OCI-LY7 (cell line): ENCODE measurements at regions not wholly inside any gene's neighbourhood (a gene's known extent, or its start where the extent isn't known, plus 50 kb on each side); places are given as distances from the start of the nearest gene placed in this dataset.

ENCODE experiments used
- BruUV-seq: library from RNA; stranded (reverse); fragments of 400-500 nt; replicated peaks from 2 replicates; lab custom pipeline; 2021; lab: Mats Ljungman, UMichigan
- CTCF ChIA-PET: fragments of 300-600 bp; sonication (Branson Sonifier 250); formaldehyde crosslinking; loops from one replicate; lab custom pipeline; 2022; ENCODE audit warnings: antibody characterized with exemption; ENCODE audit not compliant: unreplicated experiment; lab: Charles Lee
- POLR2A ChIA-PET: fragments of 300-600 bp; sonication (Branson Sonifier 250); formaldehyde crosslinking; loops from one replicate; lab custom pipeline; 2022; ENCODE audit warnings: antibody characterized with exemption; lab: Charles Lee
- DNase-seq: peaks from one replicate; pipeline ENCODE4 v3.0.0-alpha.2; 2015; ENCODE audit warnings: low spot score
- H2AFZ ChIP-seq: fragments of 200-600 bp; sonication (generic), shearing (Covaris generic); 2 replicates; pipeline ENCODE4 v1.6.1; 2014; ENCODE audit warnings: mild to moderate bottlenecking, antibody characterized with exemption, low read length, moderate library complexity
- H3K27ac ChIP-seq: fragments of 200-600 bp; sonication (generic); 2 replicates; pipeline ENCODE4 v1.5.1; 2014; ENCODE audit warnings: mixed run types, low read depth, mild to moderate bottlenecking, moderate library complexity, low read length, inconsistent platforms; ENCODE audit not compliant: poor library complexity, severe bottlenecking
- H3K36me3 ChIP-seq: fragments of 200-600 bp; sonication (generic); 2 replicates; pipeline ENCODE4 v1.6.1; 2014; ENCODE audit warnings: mild to moderate bottlenecking, antibody characterized with exemption, low read length, moderate library complexity, mixed read lengths; ENCODE audit not compliant: insufficient read depth
- H3K4me1 ChIP-seq: fragments of 200-600 bp; sonication (generic); 2 replicates; pipeline ENCODE4 v1.5.1; 2014; ENCODE audit warnings: mild to moderate bottlenecking, low read length; ENCODE audit not compliant: insufficient read depth, poor library complexity, severe bottlenecking
- H3K4me2 ChIP-seq: fragments of 200-600 bp; sonication (generic); 2 replicates; pipeline ENCODE4 v1.6.1; 2014; ENCODE audit warnings: mild to moderate bottlenecking, low read length
- H3K4me3 ChIP-seq: fragments of 200-600 bp; sonication (generic); 2 replicates; pipeline ENCODE4 v1.5.1; 2014; ENCODE audit warnings: mild to moderate bottlenecking, low read depth, low read length; ENCODE audit not compliant: poor library complexity, severe bottlenecking
- H3K79me2 ChIP-seq: fragments of 200-600 bp; sonication (generic); 2 replicates; pipeline ENCODE4 v1.6.1; 2016; ENCODE audit warnings: low read depth, mild to moderate bottlenecking, low read length, moderate library complexity, mixed read lengths; ENCODE audit not compliant: insufficient read depth
- H3K9me2 ChIP-seq: fragments of 200-600 bp; sonication (generic); 2 replicates; pipeline ENCODE4 v1.6.1; 2016; ENCODE audit warnings: mild to moderate bottlenecking, low read length, mixed read lengths; ENCODE audit not compliant: insufficient read depth
- H3K9me3 ChIP-seq: fragments of 200-600 bp; sonication (generic); 2 replicates; pipeline ENCODE4 v1.6.1; 2014; ENCODE audit warnings: mild to moderate bottlenecking, mixed run types, low read length, mixed read lengths
- H4K20me1 ChIP-seq: fragments of 200-600 bp; sonication (generic); 2 replicates; pipeline ENCODE4 v1.6.1; 2014; ENCODE audit warnings: mild to moderate bottlenecking, antibody characterized with exemption, low read length, moderate library complexity, mixed read lengths; ENCODE audit not compliant: insufficient read depth
- EZH2phosphoT487 ChIP-seq: fragments of 200-600 bp; sonication (generic); IDR thresholded peaks from 2 replicates; pipeline ENCODE4 v1.6.1; 2018; ENCODE audit warnings: low read depth, borderline replicate concordance, mild to moderate bottlenecking, mixed run types, antibody characterized with exemption, low read length, moderate library complexity, mixed read lengths
- intact Hi-C: fragments of 100-400 bp; cut with micrococcal nuclease; formaldehyde crosslinking; loops from one replicate; pipeline ENCODE4 v1.10.0; 2022; ENCODE audit not compliant: unreplicated experiment
- TF ChIP-seq, protein P1 (sequence below): fragments of 200-600 bp; sonication (generic); conservative IDR thresholded peaks from 2 replicates; pipeline ENCODE4 v1.5.1; 2014; ENCODE audit warnings: mild to moderate bottlenecking, antibody characterized with exemption, low read length, moderate library complexity, mixed read lengths

DNA sequence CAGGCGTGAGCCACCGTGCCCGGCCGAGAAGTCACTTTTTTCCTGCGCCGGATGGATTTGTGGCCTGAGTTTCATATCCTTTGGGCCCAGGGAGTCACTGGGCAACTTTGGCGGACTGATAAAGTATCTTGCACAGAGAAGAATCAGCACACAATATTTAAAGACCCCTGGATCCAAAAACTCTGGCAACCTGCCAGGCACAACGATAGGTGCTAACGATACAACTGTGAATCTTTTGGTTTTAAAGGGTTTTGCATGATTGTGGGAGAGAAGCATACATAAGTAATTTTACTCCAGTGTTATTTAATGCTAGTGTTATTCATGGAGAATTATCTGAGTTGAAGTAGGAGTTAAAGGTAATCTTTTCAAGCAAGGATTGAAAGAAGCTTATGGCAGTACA lies 85.3 kb downstream of the TAF11L14 start:
- ChIA-PET POLR2A (no interaction called here), CTCF (no interaction called here)
- BruUV-seq = no TSS peak

DNA sequence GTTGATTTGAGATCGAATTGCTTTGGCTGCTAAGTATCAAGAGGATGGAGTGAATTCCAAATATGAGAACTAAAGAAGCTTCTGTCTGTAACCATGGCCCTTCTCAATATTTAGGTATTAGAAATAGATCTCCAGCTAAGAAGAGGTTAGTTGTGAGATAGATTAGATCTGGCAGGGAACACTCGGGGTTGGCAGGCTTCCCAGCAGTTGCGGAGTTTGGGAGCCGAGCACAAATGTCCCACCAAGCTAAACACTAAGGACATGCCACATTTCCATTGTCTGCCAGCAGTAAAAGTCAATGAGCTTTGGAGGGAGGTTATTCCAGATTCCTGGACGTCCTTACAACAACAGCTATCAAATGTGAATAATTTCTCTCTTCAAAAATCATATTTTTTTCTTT lies 85.8 kb downstream of the TAF11L14 start:
- no peaks in the 10 kb centered on the region for H3K79me2 ChIP-seq
- no peaks in the 10 kb centered on the region for H3K9me3 ChIP-seq
- H3K9me2 ChIP-seq = no peaks in the 10 kb centered on the region
- ChIA-PET POLR2A (no interaction called here), CTCF (no interaction called here)
- H3K36me3 ChIP-seq = no peaks in the 10 kb centered on the region
- H3K4me3 ChIP-seq = no peak overlapping the region
- DNase-seq = no peak
- TF ChIP-seq EZH2phosphoT487 = no peak
- TF ChIP-seq, protein P1, sequence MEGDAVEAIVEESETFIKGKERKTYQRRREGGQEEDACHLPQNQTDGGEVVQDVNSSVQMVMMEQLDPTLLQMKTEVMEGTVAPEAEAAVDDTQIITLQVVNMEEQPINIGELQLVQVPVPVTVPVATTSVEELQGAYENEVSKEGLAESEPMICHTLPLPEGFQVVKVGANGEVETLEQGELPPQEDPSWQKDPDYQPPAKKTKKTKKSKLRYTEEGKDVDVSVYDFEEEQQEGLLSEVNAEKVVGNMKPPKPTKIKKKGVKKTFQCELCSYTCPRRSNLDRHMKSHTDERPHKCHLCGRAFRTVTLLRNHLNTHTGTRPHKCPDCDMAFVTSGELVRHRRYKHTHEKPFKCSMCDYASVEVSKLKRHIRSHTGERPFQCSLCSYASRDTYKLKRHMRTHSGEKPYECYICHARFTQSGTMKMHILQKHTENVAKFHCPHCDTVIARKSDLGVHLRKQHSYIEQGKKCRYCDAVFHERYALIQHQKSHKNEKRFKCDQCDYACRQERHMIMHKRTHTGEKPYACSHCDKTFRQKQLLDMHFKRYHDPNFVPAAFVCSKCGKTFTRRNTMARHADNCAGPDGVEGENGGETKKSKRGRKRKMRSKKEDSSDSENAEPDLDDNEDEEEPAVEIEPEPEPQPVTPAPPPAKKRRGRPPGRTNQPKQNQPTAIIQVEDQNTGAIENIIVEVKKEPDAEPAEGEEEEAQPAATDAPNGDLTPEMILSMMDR = no peak
- H3K4me1 ChIP-seq = no peaks in the 10 kb centered on the region
- H3K4me2 ChIP-seq = no peak overlapping the region
- H2AFZ ChIP-seq = no peak overlapping the region
- BruUV-seq = no TSS peak
- intact Hi-C loops = no loop called here
- no peak overlapping the region for H3K27ac ChIP-seq
- H4K20me1 ChIP-seq = no peaks in the 10 kb centered on the region

More for the DNA sequence above, 85.3 kb downstream of the TAF11L14 start:
- no peak overlapping the region for H3K4me2 ChIP-seq
- H3K4me3 ChIP-seq = no peak overlapping the region
- no peaks in the 10 kb centered on the region for H4K20me1 ChIP-seq
- H3K9me3 ChIP-seq = no peaks in the 10 kb centered on the region
- no peaks in the 10 kb centered on the region for H3K36me3 ChIP-seq
- no peaks in the 10 kb centered on the region for H3K9me2 ChIP-seq
- TF ChIP-seq EZH2phosphoT487 = no peak
- no peak overlapping the region for H2AFZ ChIP-seq
- no peaks in the 10 kb centered on the region for H3K79me2 ChIP-seq
- DNase-seq = no peak
- no peak overlapping the region for H3K27ac ChIP-seq
- no peaks in the 10 kb centered on the region for H3K4me1 ChIP-seq
- intact Hi-C loops = no loop called here

DNA sequence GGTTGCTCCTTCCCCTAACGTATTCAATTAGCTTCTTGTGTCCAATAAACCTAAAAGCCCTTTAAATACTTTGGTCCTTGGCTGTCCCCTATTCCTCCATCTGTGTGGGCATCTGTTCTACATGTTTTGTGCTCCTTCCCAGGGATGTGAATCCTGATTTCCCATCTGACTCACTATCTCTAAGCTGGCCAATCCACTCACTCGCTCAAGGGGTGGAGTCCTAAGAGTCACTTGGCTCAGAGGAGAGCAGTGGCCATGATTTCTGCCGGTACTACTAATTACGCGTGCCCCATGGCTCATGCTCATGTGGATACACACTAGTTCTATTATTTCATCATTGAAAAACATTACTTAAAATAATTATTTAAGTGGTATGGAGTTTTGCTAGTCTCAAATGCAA lies 89.6 kb downstream of the TAF11L14 start:
- Histone ChIP-seq H2AFZ (no peak overlapping the region), H3K9me3 (no peaks in the 10 kb centered on the region), H3K79me2 (no peaks in the 10 kb centered on the region), H3K4me1 (no peaks in the 10 kb centered on the region), H3K4me2 (no peak overlapping the region), H3K9me2 (no peaks in the 10 kb centered on the region), H3K4me3 (no peak overlapping the region), H4K20me1 (no peaks in the 10 kb centered on the region), H3K36me3 (no peaks in the 10 kb centered on the region), H3K27ac (no peak overlapping the region)
- intact Hi-C loops = no loop called here
- POLR2A ChIA-PET = interaction anchor here (0.9 to 1.0 kb wide), 2 partner anchors 9 to 14 kb away, joined by 3 to 4 read pairs; no protein-coding TSS in a partner anchor
- CTCF ChIA-PET = no interaction called here
- TF ChIP-seq, protein P1 = no peak
- TF ChIP-seq EZH2phosphoT487 = no peak
- no peak for DNase-seq
- BruUV-seq = no TSS peak
